Fibroblast of lung (primary cell): ENCODE measurements at regions not wholly inside any gene's neighbourhood (a gene's known extent, or its start where the extent isn't known, plus 50 kb on each side); places are given as distances from the start of the nearest gene placed in this dataset.

Experiments used
- CTCF ChIP-seq, 2 donors: IDR thresholded peaks in 1 of 2; conservative IDR thresholded peaks in 1 of 2; 1 replicate in 1 of 2; 2 replicates in 1 of 2; pipeline ENCODE4 v1.5.1; 2011 to 2012; ENCODE audit warnings: low read length in 2 of 2, control low read depth in 1 of 2, inconsistent platforms in 1 of 2, low read depth in 1 of 2, mild to moderate bottlenecking in 1 of 2
- EZH2 ChIP-seq: IDR thresholded peaks from 2 replicates; pipeline ENCODE4 v1.5.1; 2012; ENCODE audit warnings: low read length, control low read depth, mild to moderate bottlenecking; ENCODE audit errors: missing control alignments

GRCh38 chr10:65377687-65378086 is 1548.1 kb upstream of the LRRTM3 start:
- TF ChIP-seq CTCF (conservative IDR thresholded peaks at IDR 0.05 in 1 of 2, IDR thresholded peaks at IDR 0.05 in 1 of 2; ENCODE audit: low read depth in 1 of 2, low read length in 2 of 2) (no peak), EZH2 (no peak)
